Erythroblast (primary cell): ENCODE measurements at regions not wholly inside any gene's neighbourhood (a gene's known extent, or its start where the extent isn't known, plus 50 kb on each side); places are given as distances from the start of the nearest gene placed in this dataset.

Experiments used
- GATA1 ChIP-seq: IDR thresholded peaks from 2 replicates; pipeline ENCODE4 v1.6.1; 2011; ENCODE audit warnings: low read depth, mild to moderate bottlenecking, control low read depth, low read length, moderate library complexity
- POLR2A ChIP-seq: IDR thresholded peaks from 2 replicates; pipeline ENCODE4 v1.6.1; 2011; ENCODE audit warnings: mild to moderate bottlenecking, low read length

- no peak for TF ChIP-seq POLR2A
- TF ChIP-seq GATA1: no peak
Observed at GRCh38 chr17:27973258-27974044, 69.0 kb upstream of the NLK start.
